K562 (cell line): ENCODE measurements at regions not wholly inside any gene's neighbourhood (a gene's known extent, or its start where the extent isn't known, plus 50 kb on each side); places are given as distances from the start of the nearest gene placed in this dataset.

Experiments used
- ARID1B ChIP-seq: fragments of 450-650 bp; IDR thresholded peaks from 2 replicates; pipeline ENCODE4 v1.6.1; 2016; ENCODE audit warnings: antibody characterized with exemption, mild to moderate bottlenecking, inconsistent platforms
- ASH1L ChIP-seq: fragments of 450-650 bp; IDR thresholded peaks from 2 replicates; pipeline ENCODE4 v1.6.1; 2018; ENCODE audit warnings: borderline replicate concordance, mild to moderate bottlenecking, low read depth; ENCODE audit not compliant: partially characterized antibody
- CBFA2T3 ChIP-seq: fragments of 450-650 bp; IDR thresholded peaks from 2 replicates; pipeline ENCODE4 v1.6.1; 2017
- CBX2 ChIP-seq: fragments of 200-600 bp; sonication (generic); IDR thresholded peaks from one replicate; pipeline ENCODE4 v1.6.1; 2012; ENCODE audit warnings: mild to moderate bottlenecking, low read length, inconsistent platforms; ENCODE audit not compliant: insufficient read depth, poor library complexity, severe bottlenecking
- CC2D1A ChIP-seq: fragments of 450-650 bp; IDR thresholded peaks from 2 replicates; pipeline ENCODE4 v1.6.1; 2017; ENCODE audit warnings: mild to moderate bottlenecking
- CHD1 ChIP-seq: fragments of 200-600 bp; sonication (generic); IDR thresholded peaks from one replicate; pipeline ENCODE4 v1.6.1; 2012; ENCODE audit warnings: mild to moderate bottlenecking, moderate library complexity, low read length, inconsistent platforms
- EGR1 ChIP-seq: fragments of 450-650 bp; conservative IDR thresholded peaks from 2 replicates; pipeline ENCODE4 v1.6.1; 2017; ENCODE audit warnings: mild to moderate bottlenecking
- EP300 ChIP-seq: IDR thresholded peaks from 2 replicates; pipeline ENCODE4 v1.6.1; 2012; ENCODE audit warnings: low read length, improper control_type of control experiment
- FOXJ3 ChIP-seq: sonication (generic); formaldehyde crosslinking; IDR thresholded peaks from 2 replicates; pipeline ENCODE4 v1.4.0; 2020; ENCODE audit warnings: mild to moderate bottlenecking, missing genetic modification reagents
- FOXM1 ChIP-seq, 2 experiments: fragments of 450-650 bp in 1 of 2; sonication (generic) in 1 of 2; formaldehyde crosslinking in 1 of 2; IDR thresholded peaks; 2 replicates each; pipeline versions ENCODE4 v1.6.1 to v1.9.0; 2017 to 2022; ENCODE audit warnings: low read depth in 2 of 2, mild to moderate bottlenecking in 2 of 2, missing genetic modification reagents in 1 of 2, moderate library complexity in 1 of 2
- HSF4 ChIP-seq: fragments of 250-450 bp; sonication (Bioruptor Pico); IDR thresholded peaks from 2 replicates; pipeline ENCODE4 v2.1.2; 2022; ENCODE audit warnings: mild to moderate bottlenecking, moderate library complexity, borderline replicate concordance
- KLF1 ChIP-seq: fragments of 450-650 bp; IDR thresholded peaks from 2 replicates; pipeline ENCODE4 v1.6.1; 2016; ENCODE audit warnings: missing genetic modification characterization, missing compliant biosample characterization
- KLF16 ChIP-seq: IDR thresholded peaks from 2 replicates; pipeline ENCODE4 v1.6.1; 2016; ENCODE audit warnings: antibody characterized with exemption
- MAFK ChIP-seq: IDR thresholded peaks from 2 replicates; pipeline ENCODE4 v1.6.1; 2011; ENCODE audit warnings: low read length, improper control_type of control experiment
- NFXL1 ChIP-seq: fragments of 450-650 bp; formaldehyde crosslinking; IDR thresholded peaks from 2 replicates; pipeline ENCODE4 v1.4.0; 2021; ENCODE audit warnings: mild to moderate bottlenecking
- SMAD2 ChIP-seq: fragments of 150-350 bp; IDR thresholded peaks from 2 replicates; pipeline ENCODE4 v1.6.1; 2014; ENCODE audit warnings: low read depth, mild to moderate bottlenecking, low read length
- TEAD4 ChIP-seq, 2 experiments: sonication (generic) in 1 of 2; formaldehyde crosslinking in 1 of 2; IDR thresholded peaks; 2 replicates each; pipeline versions ENCODE4 v1.6.1 to v1.8.0; 2012 to 2022; ENCODE audit warnings: borderline replicate concordance in 1 of 2, inconsistent platforms in 1 of 2, low read length in 1 of 2, mild to moderate bottlenecking in 1 of 2, missing genetic modification reagents in 1 of 2
- ZBTB7A ChIP-seq: IDR thresholded peaks from 2 replicates; pipeline ENCODE4 v1.6.1; 2011; ENCODE audit warnings: low read depth, mild to moderate bottlenecking, low read length, moderate library complexity, borderline replicate concordance; ENCODE audit not compliant: control insufficient read depth
- ZNF583 ChIP-seq: fragments of 250-450 bp; sonication (Bioruptor Pico); IDR thresholded peaks from 2 replicates; pipeline ENCODE4 v1.4.0; 2020
- ZSCAN29 ChIP-seq: fragments of 450-650 bp; IDR thresholded peaks from 2 replicates; pipeline ENCODE4 v1.6.1; 2017
- TF ChIP-seq, protein P1 (sequence below): fragments of 250-450 bp; sonication (Bioruptor Pico); IDR thresholded peaks from 2 replicates; pipeline ENCODE4 v1.4.0; 2020
- TF ChIP-seq, protein P2 (sequence below): fragments of 250-450 bp; sonication (Bioruptor Pico); IDR thresholded peaks from 2 replicates; pipeline ENCODE4 v1.5.0; 2022; ENCODE audit warnings: mild to moderate bottlenecking

DNA sequence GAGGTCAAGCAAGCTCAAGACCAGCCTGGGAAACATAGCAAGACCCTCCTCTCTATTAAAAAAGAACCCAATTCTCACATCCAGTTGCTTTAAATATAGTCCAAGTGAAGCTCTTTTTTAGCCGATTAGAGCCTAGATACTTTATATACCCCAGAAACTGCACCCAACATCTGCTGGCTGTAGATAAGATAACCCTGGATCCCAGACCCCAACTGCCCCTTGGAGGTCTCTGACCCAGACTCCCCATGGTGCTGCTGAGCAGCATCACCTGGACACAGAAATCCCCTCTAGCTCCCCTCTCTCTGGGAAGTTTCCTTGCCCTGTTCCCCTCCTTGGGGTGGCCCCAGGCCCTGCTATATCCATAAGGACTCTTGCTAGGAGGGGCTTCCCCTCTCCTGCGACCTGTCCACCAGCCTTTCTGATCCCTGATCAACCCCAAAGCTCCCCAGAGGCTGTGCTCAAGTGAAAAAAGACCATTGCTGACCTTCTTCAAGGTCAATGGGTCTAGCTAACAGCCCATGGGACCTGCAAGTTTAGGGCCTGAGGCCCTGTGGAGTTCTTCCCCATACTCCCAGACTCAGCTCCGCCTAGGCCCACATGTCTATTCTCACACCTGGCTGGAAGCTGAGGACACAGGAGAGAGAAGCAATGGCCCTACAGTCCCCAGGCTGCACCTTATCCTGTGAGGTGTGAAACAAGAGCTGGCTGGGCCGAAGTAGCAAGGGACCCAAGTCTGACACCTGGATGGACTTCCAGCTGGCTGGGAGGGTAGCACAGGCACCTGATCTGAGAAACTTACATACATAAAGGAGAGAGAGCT is 56.2 kb downstream of the ARL6IP4 start (continued):
- TF ChIP-seq, protein P1, sequence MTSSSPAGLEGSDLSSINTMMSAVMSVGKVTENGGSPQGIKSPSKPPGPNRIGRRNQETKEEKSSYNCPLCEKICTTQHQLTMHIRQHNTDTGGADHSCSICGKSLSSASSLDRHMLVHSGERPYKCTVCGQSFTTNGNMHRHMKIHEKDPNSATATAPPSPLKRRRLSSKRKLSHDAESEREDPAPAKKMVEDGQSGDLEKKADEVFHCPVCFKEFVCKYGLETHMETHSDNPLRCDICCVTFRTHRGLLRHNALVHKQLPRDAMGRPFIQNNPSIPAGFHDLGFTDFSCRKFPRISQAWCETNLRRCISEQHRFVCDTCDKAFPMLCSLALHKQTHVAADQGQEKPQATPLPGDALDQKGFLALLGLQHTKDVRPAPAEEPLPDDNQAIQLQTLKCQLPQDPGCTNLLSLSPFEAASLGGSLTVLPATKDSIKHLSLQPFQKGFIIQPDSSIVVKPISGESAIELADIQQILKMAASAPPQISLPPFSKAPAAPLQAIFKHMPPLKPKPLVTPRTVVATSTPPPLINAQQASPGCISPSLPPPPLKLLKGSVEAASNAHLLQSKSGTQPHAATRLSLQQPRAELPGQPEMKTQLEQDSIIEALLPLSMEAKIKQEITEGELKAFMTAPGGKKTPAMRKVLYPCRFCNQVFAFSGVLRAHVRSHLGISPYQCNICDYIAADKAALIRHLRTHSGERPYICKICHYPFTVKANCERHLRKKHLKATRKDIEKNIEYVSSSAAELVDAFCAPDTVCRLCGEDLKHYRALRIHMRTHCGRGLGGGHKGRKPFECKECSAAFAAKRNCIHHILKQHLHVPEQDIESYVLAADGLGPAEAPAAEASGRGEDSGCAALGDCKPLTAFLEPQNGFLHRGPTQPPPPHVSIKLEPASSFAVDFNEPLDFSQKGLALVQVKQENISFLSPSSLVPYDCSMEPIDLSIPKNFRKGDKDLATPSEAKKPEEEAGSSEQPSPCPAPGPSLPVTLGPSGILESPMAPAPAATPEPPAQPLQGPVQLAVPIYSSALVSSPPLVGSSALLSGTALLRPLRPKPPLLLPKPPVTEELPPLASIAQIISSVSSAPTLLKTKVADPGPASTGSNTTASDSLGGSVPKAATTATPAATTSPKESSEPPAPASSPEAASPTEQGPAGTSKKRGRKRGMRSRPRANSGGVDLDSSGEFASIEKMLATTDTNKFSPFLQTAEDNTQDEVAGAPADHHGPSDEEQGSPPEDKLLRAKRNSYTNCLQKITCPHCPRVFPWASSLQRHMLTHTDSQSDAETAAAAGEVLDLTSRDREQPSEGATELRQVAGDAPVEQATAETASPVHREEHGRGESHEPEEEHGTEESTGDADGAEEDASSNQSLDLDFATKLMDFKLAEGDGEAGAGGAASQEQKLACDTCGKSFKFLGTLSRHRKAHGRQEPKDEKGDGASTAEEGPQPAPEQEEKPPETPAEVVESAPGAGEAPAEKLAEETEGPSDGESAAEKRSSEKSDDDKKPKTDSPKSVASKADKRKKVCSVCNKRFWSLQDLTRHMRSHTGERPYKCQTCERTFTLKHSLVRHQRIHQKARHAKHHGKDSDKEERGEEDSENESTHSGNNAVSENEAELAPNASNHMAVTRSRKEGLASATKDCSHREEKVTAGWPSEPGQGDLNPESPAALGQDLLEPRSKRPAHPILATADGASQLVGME (CRISPR knock-in tag), result no peak
- TF ChIP-seq EGR1, result no peak
- TF ChIP-seq CHD1, result no peak
- TF ChIP-seq FOXJ3, result no peak
- no peak for TF ChIP-seq SMAD2
- TF ChIP-seq ARID1B, result peak; percentile 85
- TF ChIP-seq ZBTB7A, result peak; percentile 76; the same call in 1 of the 2 replicates
- no peak for TF ChIP-seq KLF1 (tag)
- TF ChIP-seq NFXL1, result no peak
- TF ChIP-seq FOXM1 (IDR thresholded peaks at IDR 0.05; ENCODE audit: low read depth), result no peak
- TF ChIP-seq FOXM1 (CRISPR knock-in tag; IDR thresholded peaks at IDR 0.05; ENCODE audit: low read depth), result no peak
- TF ChIP-seq CC2D1A, result no peak
- no peak for TF ChIP-seq HSF4 (CRISPR knock-in tag)
- TF ChIP-seq KLF16, result peak; percentile 30; the same call in 1 of the 2 replicates
- TF ChIP-seq TEAD4 (IDR thresholded peaks at IDR 0.05; ENCODE audit: low read length), result peak; percentile 83
- no peak for TF ChIP-seq TEAD4 (CRISPR knock-in tag; IDR thresholded peaks at IDR 0.05; ENCODE audit: borderline replicate concordance)
- no peak for TF ChIP-seq ASH1L
- TF ChIP-seq MAFK, result no peak
- TF ChIP-seq CBX2, result no peak
- TF ChIP-seq ZSCAN29, result no peak
- TF ChIP-seq, protein P2, sequence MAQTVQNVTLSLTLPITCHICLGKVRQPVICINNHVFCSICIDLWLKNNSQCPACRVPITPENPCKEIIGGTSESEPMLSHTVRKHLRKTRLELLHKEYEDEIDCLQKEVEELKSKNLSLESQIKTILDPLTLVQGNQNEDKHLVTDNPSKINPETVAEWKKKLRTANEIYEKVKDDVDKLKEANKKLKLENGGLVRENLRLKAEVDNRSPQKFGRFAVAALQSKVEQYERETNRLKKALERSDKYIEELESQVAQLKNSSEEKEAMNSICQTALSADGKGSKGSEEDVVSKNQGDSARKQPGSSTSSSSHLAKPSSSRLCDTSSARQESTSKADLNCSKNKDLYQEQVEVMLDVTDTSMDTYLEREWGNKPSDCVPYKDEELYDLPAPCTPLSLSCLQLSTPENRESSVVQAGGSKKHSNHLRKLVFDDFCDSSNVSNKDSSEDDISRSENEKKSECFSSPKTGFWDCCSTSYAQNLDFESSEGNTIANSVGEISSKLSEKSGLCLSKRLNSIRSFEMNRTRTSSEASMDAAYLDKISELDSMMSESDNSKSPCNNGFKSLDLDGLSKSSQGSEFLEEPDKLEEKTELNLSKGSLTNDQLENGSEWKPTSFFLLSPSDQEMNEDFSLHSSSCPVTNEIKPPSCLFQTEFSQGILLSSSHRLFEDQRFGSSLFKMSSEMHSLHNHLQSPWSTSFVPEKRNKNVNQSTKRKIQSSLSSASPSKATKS (CRISPR knock-in tag), result no peak
- TF ChIP-seq CBFA2T3, result peak; percentile 84
- peak; percentile 83 for TF ChIP-seq EP300
- no peak for TF ChIP-seq ZNF583 (CRISPR knock-in tag)
